ENCODE measurements at regions not wholly inside any gene's neighbourhood (a gene's known extent, or its start where the extent isn't known, plus 50 kb on each side); places are given as distances from the start of the nearest gene placed in this dataset.

DNA sequence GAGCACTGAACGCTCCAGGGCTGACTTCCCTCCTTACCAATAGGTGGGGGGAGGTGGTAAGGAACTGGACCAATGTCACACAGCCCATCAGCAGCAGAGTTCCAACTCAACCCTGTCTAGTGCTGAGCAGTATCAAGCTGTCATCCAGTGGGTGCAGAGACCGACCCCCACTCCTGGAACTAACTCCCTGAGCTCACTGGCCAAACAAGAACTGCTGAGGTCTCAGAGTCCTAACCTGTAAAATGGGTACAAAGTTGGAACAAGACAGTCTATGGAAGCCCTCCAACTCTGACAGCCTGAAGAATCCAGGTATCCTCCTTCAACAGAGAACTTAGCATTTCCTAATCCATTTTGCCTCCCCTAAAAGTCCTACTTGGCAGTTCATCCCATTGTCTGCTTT is 91.1 kb upstream of the CLMN start:
- Histone ChIP-seq H3K27me3 (no peaks in the 10 kb centered on the region), H3K4me3 (no peak overlapping the region), H3K9me3 (no peaks in the 10 kb centered on the region), H3K27ac (peak overlapping the region in 3 of 4 donors; percentile 28 to 48 (median 46)), H3K4me1 (peaks cover 0 to 4% of the 10 kb centered on the region in 2 donors), H3K36me3 (no peaks in the 10 kb centered on the region)
- TF ChIP-seq, protein P1, sequence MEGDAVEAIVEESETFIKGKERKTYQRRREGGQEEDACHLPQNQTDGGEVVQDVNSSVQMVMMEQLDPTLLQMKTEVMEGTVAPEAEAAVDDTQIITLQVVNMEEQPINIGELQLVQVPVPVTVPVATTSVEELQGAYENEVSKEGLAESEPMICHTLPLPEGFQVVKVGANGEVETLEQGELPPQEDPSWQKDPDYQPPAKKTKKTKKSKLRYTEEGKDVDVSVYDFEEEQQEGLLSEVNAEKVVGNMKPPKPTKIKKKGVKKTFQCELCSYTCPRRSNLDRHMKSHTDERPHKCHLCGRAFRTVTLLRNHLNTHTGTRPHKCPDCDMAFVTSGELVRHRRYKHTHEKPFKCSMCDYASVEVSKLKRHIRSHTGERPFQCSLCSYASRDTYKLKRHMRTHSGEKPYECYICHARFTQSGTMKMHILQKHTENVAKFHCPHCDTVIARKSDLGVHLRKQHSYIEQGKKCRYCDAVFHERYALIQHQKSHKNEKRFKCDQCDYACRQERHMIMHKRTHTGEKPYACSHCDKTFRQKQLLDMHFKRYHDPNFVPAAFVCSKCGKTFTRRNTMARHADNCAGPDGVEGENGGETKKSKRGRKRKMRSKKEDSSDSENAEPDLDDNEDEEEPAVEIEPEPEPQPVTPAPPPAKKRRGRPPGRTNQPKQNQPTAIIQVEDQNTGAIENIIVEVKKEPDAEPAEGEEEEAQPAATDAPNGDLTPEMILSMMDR (IDR thresholded peaks at IDR 0.05 in 4 of 5, conservative IDR thresholded peaks at IDR 0.05 in 1 of 5): no peak
- TF ChIP-seq POLR2A (IDR thresholded peaks at IDR 0.05): no peak
- ATAC-seq (no peak), DNase-seq (no peak)
- in situ Hi-C loops (cut with MboI; ENCODE audit: low sequenced_read_pairs in 4 of 4) (no loop called here), intact Hi-C loops (cut with DNase I; ENCODE audit: low total_unique reads) (no loop called here)

DNA sequence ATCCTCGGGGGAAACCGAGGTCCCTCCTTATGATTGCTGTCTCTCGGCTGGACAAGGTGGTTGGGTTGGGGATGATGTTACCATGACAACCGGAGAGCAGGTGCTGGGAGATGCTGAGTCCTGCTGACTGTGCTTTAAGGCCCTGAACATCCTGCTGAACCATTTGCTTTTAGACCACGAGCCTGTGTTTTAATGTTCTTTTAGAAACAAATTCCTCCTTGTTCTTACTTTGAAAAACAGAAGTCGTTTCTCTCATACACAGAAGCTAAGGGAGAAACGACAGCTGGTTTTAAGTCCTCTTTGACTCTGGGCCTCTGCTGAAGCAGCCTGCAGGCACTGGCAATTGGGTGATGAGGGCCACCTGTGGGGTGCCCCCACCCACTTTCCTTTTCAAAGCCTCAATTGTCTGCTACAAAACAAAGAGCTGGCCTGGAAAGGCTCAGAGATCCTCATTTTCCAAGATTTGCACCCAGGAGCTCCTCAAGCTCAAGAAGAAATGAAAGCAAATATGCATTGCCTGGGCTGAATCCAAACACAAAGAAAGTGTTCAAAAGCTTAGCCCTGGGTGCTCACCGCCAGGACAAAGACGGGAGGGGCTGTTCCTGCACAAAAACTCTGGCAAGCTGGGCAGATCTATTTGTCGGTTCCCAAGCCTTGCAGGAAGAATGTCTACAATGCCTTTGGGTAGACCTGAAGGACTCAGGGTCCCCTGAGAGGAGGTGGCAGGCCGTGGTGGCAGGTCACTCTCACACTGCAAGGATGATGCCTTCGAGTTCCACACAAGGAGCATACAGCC is 90.0 kb upstream of the CLMN start:
- peak in 1 of 2 donors; percentile 56 for ATAC-seq
- peaks cover 0 to 4% of the 10 kb centered on the region in 2 donors for H3K4me1 ChIP-seq
- TF ChIP-seq, protein P1 (IDR thresholded peaks at IDR 0.05 in 4 of 5, conservative IDR thresholded peaks at IDR 0.05 in 1 of 5): no peak
- TF ChIP-seq POLR2A (IDR thresholded peaks at IDR 0.05): no peak
- intact Hi-C loops (cut with DNase I; ENCODE audit: low total_unique reads) (no loop called here), in situ Hi-C loops (cut with MboI; ENCODE audit: low sequenced_read_pairs in 4 of 4) (no loop called here)
- no peaks in the 10 kb centered on the region for H3K36me3 ChIP-seq
- H3K27me3 ChIP-seq: no peaks in the 10 kb centered on the region
- H3K4me3 ChIP-seq: no peak overlapping the region
- H3K27ac ChIP-seq: peak overlapping the region in 3 of 4 donors; percentile 29 to 58 (median 57)
- DNase-seq: no peak
- H3K9me3 ChIP-seq: no peaks in the 10 kb centered on the region

DNA sequence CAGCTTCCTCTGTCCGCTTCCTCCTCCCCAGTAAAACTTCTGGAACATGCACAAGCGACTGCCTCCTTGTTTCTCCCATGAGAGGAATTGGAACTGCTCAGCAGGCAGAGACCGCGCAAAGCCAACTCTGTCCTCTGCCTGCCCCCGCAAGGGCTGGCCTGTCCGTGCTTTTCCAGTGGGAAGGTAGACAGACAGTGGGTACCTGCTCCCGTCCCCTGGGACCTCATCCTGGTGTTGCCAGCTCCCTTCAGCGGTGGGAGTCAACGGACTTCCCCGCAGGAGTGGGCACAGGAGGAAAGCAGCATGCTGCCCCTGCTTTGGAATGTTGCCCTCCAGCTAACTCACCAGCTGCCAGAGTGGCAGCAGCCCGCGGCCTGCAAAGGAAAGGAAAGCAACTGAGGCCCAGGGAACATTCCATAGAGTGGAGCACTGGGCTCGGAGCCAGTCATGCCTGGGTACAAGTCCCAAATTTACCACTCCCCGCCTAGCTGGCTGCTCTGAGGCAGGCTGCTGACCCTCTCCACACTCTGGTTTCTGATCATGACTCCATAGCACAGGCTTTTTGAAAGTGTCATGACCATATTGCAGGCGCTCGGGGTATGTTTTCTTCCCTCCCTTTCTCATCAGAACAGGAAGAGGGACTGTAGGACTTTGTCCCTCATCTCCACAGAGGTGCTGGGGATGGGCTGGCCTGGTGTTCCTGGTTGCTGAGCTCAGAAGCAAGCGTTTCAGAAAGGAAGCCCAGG is 89.2 kb upstream of the CLMN start:
- ATAC-seq (peak in 1 of 2 donors; percentile 32), DNase-seq (no peak)
- Histone ChIP-seq H3K4me1 (peaks cover 0 to 4% of the 10 kb centered on the region in 2 donors), H3K27ac (peak overlapping the region in 3 of 4 donors; percentile 29 to 58 (median 57)), H3K27me3 (no peaks in the 10 kb centered on the region), H3K9me3 (no peaks in the 10 kb centered on the region), H3K4me3 (no peak overlapping the region), H3K36me3 (no peaks in the 10 kb centered on the region)
- TF ChIP-seq POLR2A (IDR thresholded peaks at IDR 0.05): no peak
- TF ChIP-seq, protein P1 (IDR thresholded peaks at IDR 0.05 in 4 of 5, conservative IDR thresholded peaks at IDR 0.05 in 1 of 5): no peak
- intact Hi-C loops (cut with DNase I; ENCODE audit: low total_unique reads) (no loop called here), in situ Hi-C loops (cut with MboI; ENCODE audit: low sequenced_read_pairs in 4 of 4) (no loop called here)

DNA sequence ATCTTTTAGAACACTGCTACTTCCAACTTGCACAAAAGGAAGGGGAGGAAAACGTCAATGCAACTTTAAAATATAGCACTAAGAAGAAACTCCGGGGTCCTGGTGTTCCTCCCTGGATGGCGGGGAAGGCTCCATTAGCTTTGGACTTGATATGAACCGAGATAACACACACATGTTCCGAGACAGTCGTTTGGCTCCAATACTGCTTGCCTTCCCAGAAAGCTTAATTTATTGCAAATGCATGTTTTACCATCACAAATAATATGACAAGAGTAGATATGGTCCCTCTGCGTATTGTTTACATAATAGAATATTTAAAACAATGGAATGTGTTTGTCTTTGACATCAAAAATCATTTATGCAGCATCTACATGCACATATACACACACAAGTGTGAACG is 87.6 kb upstream of the CLMN start:
- intact Hi-C loops (cut with DNase I; ENCODE audit: low total_unique reads) (no loop called here), in situ Hi-C loops (cut with MboI; ENCODE audit: low sequenced_read_pairs in 4 of 4) (no loop called here)
- ATAC-seq (no peak), DNase-seq (no peak)
- TF ChIP-seq POLR2A (IDR thresholded peaks at IDR 0.05): no peak
- TF ChIP-seq, protein P1 (IDR thresholded peaks at IDR 0.05 in 4 of 5, conservative IDR thresholded peaks at IDR 0.05 in 1 of 5): no peak
- Histone ChIP-seq H3K36me3 (no peaks in the 10 kb centered on the region), H3K9me3 (no peaks in the 10 kb centered on the region), H3K4me3 (no peak overlapping the region), H3K4me1 (peaks cover 0 to 4% of the 10 kb centered on the region in 2 donors), H3K27ac (no peak overlapping the region), H3K27me3 (no peaks in the 10 kb centered on the region)
